Lung (tissue), 11 donors: ENCODE measurements at regions not wholly inside any gene's neighbourhood (a gene's known extent, or its start where the extent isn't known, plus 50 kb on each side); places are given as distances from the start of the nearest gene placed in this dataset.

ENCODE experiments used
- ATAC-seq: fragments of 200-7000 bp; cut with Tn5 transposase; one replicate; pipeline ENCODE4 v1.9.1; 2020; ENCODE audit warnings: moderate number of reproducible peaks; ENCODE audit not compliant: insufficient read depth, low FRiP score
- DNase-seq, 3 donors: peaks; one replicate each; pipeline ENCODE4 v3.0.0-alpha.2; 2013 to 2017
- H3K27ac ChIP-seq, 2 donors: one replicate each; pipeline ENCODE4 v1.5.1; 2013; ENCODE audit warnings: mild to moderate bottlenecking in 2 of 2, moderate library complexity in 2 of 2, control low read depth in 1 of 2, inconsistent platforms in 1 of 2, low read depth in 1 of 2, low read length in 1 of 2
- H3K27me3 ChIP-seq, 3 donors: one replicate each; pipeline ENCODE4 v1.5.1; 2013; ENCODE audit warnings: low read length in 2 of 3; ENCODE audit not compliant: control insufficient read depth in 3 of 3, insufficient read depth in 3 of 3
- H3K36me3 ChIP-seq, 4 donors: one replicate each; pipeline ENCODE4 v1.5.1; 2013; ENCODE audit warnings: low read length in 4 of 4, mild to moderate bottlenecking in 1 of 4, moderate library complexity in 1 of 4; ENCODE audit not compliant: control insufficient read depth in 4 of 4, insufficient read depth in 4 of 4
- H3K4me1 ChIP-seq, 5 donors: one replicate each; pipeline ENCODE4 v1.5.1; 2013; ENCODE audit warnings: low read length in 5 of 5, mild to moderate bottlenecking in 2 of 5, moderate library complexity in 1 of 5; ENCODE audit not compliant: control insufficient read depth in 5 of 5, insufficient read depth in 5 of 5
- H3K4me3 ChIP-seq: one replicate; pipeline ENCODE4 v1.5.1; 2013; ENCODE audit warnings: mild to moderate bottlenecking, control low read depth, moderate library complexity
- H3K9ac ChIP-seq, 2 donors: one replicate each; pipeline ENCODE4 v1.5.1; 2013; ENCODE audit warnings: low read length in 2 of 2, control low read depth in 1 of 2; ENCODE audit not compliant: insufficient read depth in 1 of 2
- H3K9me3 ChIP-seq, 4 donors: one replicate each; pipeline ENCODE4 v1.5.1; 2013; ENCODE audit warnings: low read length in 3 of 4, mild to moderate bottlenecking in 1 of 4, moderate library complexity in 1 of 4; ENCODE audit not compliant: control insufficient read depth in 4 of 4, insufficient read depth in 3 of 4
- CTCF ChIP-seq: IDR thresholded peaks from 2 replicates; pipeline ENCODE4 v1.5.1; 2012; ENCODE audit warnings: mild to moderate bottlenecking; ENCODE audit errors: control extremely low read depth, extremely low read depth
- WGBS, 2 donors: extraction: QIAGEN DNeasy Blood & Tissue Kit; methylation state at CpG; one replicate each; pipeline ENCODE4 v1.1.7; 2013; 5-methylcytosine and 5-hydroxymethylcytosine counted together
- donor health status: control.
- donor health status: control.
- donor health status: Bipolar disorder and iron deficiency.
- donor health status: healthy.
- donor health status: DM: yes; HTN: yes; CAD: no.

DNA sequence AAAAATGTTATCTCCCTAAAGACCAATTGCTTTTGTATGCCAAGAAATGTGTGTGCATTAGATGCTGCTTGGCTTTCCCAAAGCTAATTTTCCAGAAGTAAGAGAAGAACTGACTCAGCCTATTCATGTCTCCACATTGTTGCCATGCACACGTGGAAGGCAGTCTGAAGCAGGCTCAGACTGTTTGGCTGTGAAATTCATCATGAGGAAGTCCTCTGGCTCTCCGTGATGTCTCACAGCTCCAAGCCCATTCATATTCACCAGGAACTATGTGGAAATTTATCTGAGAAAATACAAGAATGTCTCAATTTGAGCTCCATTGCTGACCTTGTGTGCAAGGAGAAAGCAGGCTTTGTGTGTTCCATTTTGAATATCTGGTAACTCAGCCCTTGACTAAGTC lies 1022.2 kb upstream of the GJE1 start:
- H3K36me3 ChIP-seq: no peaks in the 10 kb centered on the region
- no peak for ATAC-seq
- H3K27ac ChIP-seq: no peak overlapping the region
- no peak overlapping the region for H3K4me3 ChIP-seq
- no peaks in the 10 kb centered on the region for H3K27me3 ChIP-seq
- WGBS, 2 donors: 63 to 80% methylated on average over 2 of the region's 2 CpGs
- no peaks in the 10 kb centered on the region for H3K9me3 ChIP-seq
- peaks cover 0 to 2% (median 0%) of the 10 kb centered on the region in 5 donors for H3K4me1 ChIP-seq
- H3K9ac ChIP-seq: no peak overlapping the region
- no peak for DNase-seq
- no peak for TF ChIP-seq CTCF

DNA sequence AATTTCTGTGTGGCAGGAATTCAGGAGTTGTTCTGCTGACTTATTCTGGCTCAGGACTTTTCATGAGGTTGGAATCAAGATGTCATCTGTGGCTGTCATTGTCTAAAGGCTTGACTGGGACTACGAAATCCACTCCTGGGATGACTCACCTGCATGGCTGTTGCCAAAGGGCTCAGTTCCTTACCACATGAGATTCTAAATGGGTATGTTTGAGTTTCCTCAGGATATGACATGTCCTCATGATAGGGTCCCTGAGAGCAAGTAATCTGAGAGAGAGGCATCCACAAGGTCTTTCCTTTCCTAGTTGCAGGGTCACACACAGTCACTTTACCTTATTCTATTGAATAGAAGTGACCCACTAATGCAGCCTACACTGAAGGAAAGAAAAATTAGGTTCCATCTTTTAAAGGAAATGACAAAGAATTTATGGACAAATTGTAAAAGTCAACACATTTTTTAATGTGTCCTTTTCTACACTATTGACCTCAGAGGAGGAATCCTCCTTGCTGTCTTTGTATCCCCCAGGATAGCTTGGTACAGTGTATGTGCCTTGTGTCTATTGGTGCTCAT lies 1025.0 kb upstream of the GJE1 start:
- Histone ChIP-seq H3K4me3 (no peak overlapping the region), H3K9me3 (no peaks in the 10 kb centered on the region)
- TF ChIP-seq CTCF: no peak

DNA sequence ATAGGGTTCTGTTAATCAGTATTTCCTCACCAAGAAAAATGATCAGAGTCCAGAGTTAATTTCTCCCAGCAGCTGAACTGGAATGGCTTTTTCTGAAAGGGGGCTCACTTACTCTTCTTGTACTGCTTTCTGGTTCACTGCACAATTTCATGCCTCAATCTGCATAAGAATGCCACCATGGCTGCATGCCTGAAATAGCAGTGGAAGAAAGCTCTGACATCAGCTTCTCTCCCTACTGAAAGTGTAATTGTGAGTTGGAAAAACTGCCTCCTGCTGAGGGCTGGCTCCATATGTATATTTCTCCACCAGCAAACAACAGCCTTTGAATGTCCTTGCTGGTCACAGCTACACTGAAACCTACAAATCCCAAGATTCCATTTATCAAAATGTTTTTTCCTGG lies 1027.2 kb upstream of the GJE1 start:
- no peak overlapping the region for H3K9ac ChIP-seq
- H3K27ac ChIP-seq: no peak overlapping the region
- H3K4me1 ChIP-seq: peaks cover 0 to 2% (median 0%) of the 10 kb centered on the region in 5 donors
- no peak for TF ChIP-seq CTCF
- no peak for ATAC-seq
- no peak overlapping the region for H3K4me3 ChIP-seq
- no peaks in the 10 kb centered on the region for H3K9me3 ChIP-seq
- no peak for DNase-seq
- no peaks in the 10 kb centered on the region for H3K27me3 ChIP-seq
- no peaks in the 10 kb centered on the region for H3K36me3 ChIP-seq

More for the DNA sequence above, 1025.0 kb upstream of the GJE1 start:
- WGBS, 2 donors: 35 to 70% methylated on average over 1 of the region's 1 CpG
- Histone ChIP-seq H3K36me3 (no peaks in the 10 kb centered on the region), H3K27ac (no peak overlapping the region), H3K9ac (no peak overlapping the region), H3K4me1 (peaks cover 0 to 2% (median 0%) of the 10 kb centered on the region in 5 donors), H3K27me3 (no peaks in the 10 kb centered on the region)
- ATAC-seq (no peak), DNase-seq (no peak)

DNA sequence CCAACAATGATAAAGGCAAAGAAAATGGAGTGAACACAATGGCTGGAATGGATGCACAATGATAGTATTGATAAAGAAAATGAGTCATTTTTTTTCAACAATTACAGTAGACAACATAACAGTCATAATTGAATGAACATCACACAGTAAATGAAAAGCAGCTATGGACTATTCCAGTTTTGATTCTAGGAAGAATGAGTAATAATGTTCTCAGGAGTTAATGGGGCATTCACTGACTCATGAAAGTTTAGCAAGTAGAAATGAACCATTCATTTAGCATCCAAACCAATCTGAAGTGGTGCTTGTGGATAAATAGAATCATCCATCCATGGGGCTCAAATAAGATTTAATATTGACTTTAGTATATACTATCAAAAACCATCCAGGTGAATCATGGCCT lies 1029.5 kb upstream of the GJE1 start:
- H3K9me3 ChIP-seq: no peaks in the 10 kb centered on the region
- DNase-seq: no peak
- H3K27me3 ChIP-seq: no peaks in the 10 kb centered on the region
- H3K4me1 ChIP-seq: peaks cover 0 to 2% (median 0%) of the 10 kb centered on the region in 5 donors
- H3K36me3 ChIP-seq: no peaks in the 10 kb centered on the region
- H3K4me3 ChIP-seq: no peak overlapping the region
- no peak for TF ChIP-seq CTCF
- H3K9ac ChIP-seq: no peak overlapping the region
- no peak for ATAC-seq
- H3K27ac ChIP-seq: no peak overlapping the region
